ENCODE measurements at regions not wholly inside any gene's neighbourhood (a gene's known extent, or its start where the extent isn't known, plus 50 kb on each side); places are given as distances from the start of the nearest gene placed in this dataset.

GRCh38 chr2:236943841-236944513 is 141.7 kb upstream of the COPS8 start:
- no peak for ATAC-seq
- 67 to 69% methylated on average over 3 of the region's 3 CpGs for WGBS, 2 donors
- DNase-seq: no peak
- intact Hi-C loops (cut with DNase I): no loop called here
- Histone ChIP-seq H3K36me3 (replicated peaks in 1 of 2; ENCODE audit: insufficient read depth in 1 of 2, low read depth in 2 of 2) (no peaks in the 10 kb centered on the region), H3K27me3 (no peaks in the 10 kb centered on the region), H3K4me1 (no peaks in the 10 kb centered on the region), H3K9me3 (no peaks in the 10 kb centered on the region), H3K4me3 (no peak overlapping the region), H3K27ac (no peak overlapping the region)
- TF ChIP-seq POLR2A (IDR thresholded peaks at IDR 0.05) (no peak), CTCF (IDR thresholded peaks at IDR 0.05) (no peak)

GRCh38 chr2:236944561-236944960 is 141.1 kb upstream of the COPS8 start:
- DNase-seq (no peak), ATAC-seq (no peak)
- Histone ChIP-seq H3K9me3 (no peaks in the 10 kb centered on the region), H3K4me1 (no peaks in the 10 kb centered on the region), H3K36me3 (replicated peaks in 1 of 2; ENCODE audit: insufficient read depth in 1 of 2, low read depth in 2 of 2) (no peaks in the 10 kb centered on the region), H3K27me3 (no peaks in the 10 kb centered on the region), H3K4me3 (no peak overlapping the region), H3K27ac (no peak overlapping the region)
- TF ChIP-seq CTCF (IDR thresholded peaks at IDR 0.05) (no peak), POLR2A (IDR thresholded peaks at IDR 0.05) (no peak)
- intact Hi-C loops (cut with DNase I): no loop called here
- 85 to 94% methylated on average over 5 to 7 of the region's 7 CpGs for WGBS, 2 donors

GRCh38 chr2:236945431-236946016 is 140.2 kb upstream of the COPS8 start:
- no peak overlapping the region for H3K4me3 ChIP-seq
- H3K27me3 ChIP-seq: no peaks in the 10 kb centered on the region
- H3K27ac ChIP-seq: no peak overlapping the region
- TF ChIP-seq CTCF (IDR thresholded peaks at IDR 0.05): no peak
- TF ChIP-seq POLR2A (IDR thresholded peaks at IDR 0.05): no peak
- WGBS, 2 donors: 84 to 88% methylated on average over 6 of the region's 6 CpGs
- H3K9me3 ChIP-seq: no peaks in the 10 kb centered on the region
- no peak for ATAC-seq
- no peak for DNase-seq
- H3K4me1 ChIP-seq: no peaks in the 10 kb centered on the region
- H3K36me3 ChIP-seq (replicated peaks in 1 of 2; ENCODE audit: insufficient read depth in 1 of 2, low read depth in 2 of 2): no peaks in the 10 kb centered on the region
- intact Hi-C loops (cut with DNase I): no loop called here

GRCh38 chr2:236946871-236947270 is 138.8 kb upstream of the COPS8 start:
- intact Hi-C loops (cut with DNase I): no loop called here
- TF ChIP-seq POLR2A (IDR thresholded peaks at IDR 0.05) (no peak), CTCF (IDR thresholded peaks at IDR 0.05) (no peak)
- H3K4me1 ChIP-seq: no peaks in the 10 kb centered on the region
- 57 to 62% methylated on average over 4 of the region's 4 CpGs for WGBS, 2 donors
- no peaks in the 10 kb centered on the region for H3K36me3 ChIP-seq (replicated peaks in 1 of 2; ENCODE audit: insufficient read depth in 1 of 2, low read depth in 2 of 2)
- no peak for DNase-seq
- no peaks in the 10 kb centered on the region for H3K9me3 ChIP-seq
- no peak overlapping the region for H3K27ac ChIP-seq
- no peak for ATAC-seq
- no peak overlapping the region for H3K4me3 ChIP-seq
- H3K27me3 ChIP-seq: no peaks in the 10 kb centered on the region

- H3K4me1 ChIP-seq: no peaks in the 10 kb centered on the region
- intact Hi-C loops (cut with DNase I): no loop called here
- no peaks in the 10 kb centered on the region for H3K27me3 ChIP-seq
- H3K4me3 ChIP-seq: no peak overlapping the region
- DNase-seq: no peak
- WGBS, 2 donors: 63 to 78% methylated on average over 3 of the region's 3 CpGs
- no peaks in the 10 kb centered on the region for H3K9me3 ChIP-seq
- no peak for ATAC-seq
- no peak for TF ChIP-seq POLR2A (IDR thresholded peaks at IDR 0.05)
- no peak for TF ChIP-seq CTCF (IDR thresholded peaks at IDR 0.05)
- H3K27ac ChIP-seq: no peak overlapping the region
- no peaks in the 10 kb centered on the region for H3K36me3 ChIP-seq (replicated peaks in 1 of 2; ENCODE audit: insufficient read depth in 1 of 2, low read depth in 2 of 2)
Measured at GRCh38 chr2:236947294-236947693, 138.4 kb upstream of the COPS8 start.

All from body of pancreas (tissue), 4 donors.